ENCODE measurements at regions not wholly inside any gene's neighbourhood (a gene's known extent, or its start where the extent isn't known, plus 50 kb on each side); places are given as distances from the start of the nearest gene placed in this dataset.

DNA sequence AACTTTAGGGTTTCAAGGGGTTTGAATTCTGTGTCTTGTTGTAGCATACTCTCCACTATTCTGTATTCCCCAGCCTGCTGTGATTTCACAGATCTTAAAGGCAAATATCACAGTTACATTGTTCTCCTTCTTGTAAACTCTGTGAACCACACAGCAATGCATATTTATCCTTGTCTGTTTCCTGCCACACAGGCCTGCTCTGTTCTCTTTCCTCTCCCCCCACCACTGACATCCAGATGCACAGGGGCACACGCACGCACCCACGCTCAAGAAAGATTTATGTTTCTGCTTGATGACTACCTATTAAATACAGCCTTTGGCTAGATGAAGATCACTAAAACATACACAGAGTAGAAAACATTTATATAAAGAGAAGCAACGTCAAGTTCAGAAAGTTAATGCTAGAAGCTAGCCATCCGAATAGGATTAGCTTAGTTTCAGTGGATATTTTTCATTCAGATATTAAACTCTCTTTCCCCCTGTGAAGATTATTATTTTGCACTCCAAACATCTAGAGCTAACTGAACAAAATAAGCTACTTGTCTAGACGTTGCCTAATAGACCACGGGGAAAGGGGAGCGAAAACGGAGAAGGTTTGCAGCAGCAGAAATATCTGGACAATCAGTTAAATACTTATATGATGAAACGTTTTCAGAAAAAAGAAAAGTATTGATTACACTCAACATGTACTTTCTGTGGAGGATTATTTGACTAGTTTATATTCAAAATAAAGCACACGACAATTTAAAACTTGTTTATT is 193.1 kb upstream of the SEMA3C start:
- H3K27ac Mint-ChIP-seq (ENCODE audit: unreplicated experiment) = no peak overlapping the region

DNA sequence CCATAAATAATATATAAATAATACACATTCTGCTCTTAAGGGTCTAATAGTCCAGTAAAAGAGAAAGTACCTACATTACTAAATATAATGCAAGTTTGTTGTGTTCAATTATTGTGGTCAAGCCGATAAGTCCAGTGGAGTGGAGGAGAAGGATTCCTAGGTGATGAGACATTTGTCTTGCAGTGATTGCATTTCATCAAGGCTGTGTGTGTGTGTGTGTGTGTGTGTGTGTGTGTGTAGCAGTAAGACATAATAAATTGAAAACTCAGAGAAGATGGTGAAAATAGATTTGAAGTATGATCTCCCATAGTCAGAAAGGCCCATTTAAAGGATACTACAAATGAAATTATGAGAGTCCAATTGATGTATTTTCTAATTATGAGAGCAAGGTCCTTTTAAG is 192.5 kb upstream of the SEMA3C start:
- DNase-seq = no peak
- Mint-ChIP-seq H3K36me3 (ENCODE audit: insufficient read depth, unreplicated experiment) (no peaks in the 10 kb centered on the region), H3K27ac (ENCODE audit: unreplicated experiment) (no peak overlapping the region), H3K4me1 (ENCODE audit: low read depth, unreplicated experiment) (peaks cover 7% of the 10 kb centered on the region), H3K9me3 (ENCODE audit: low read depth, unreplicated experiment) (no peaks in the 10 kb centered on the region), H3K4me3 (ENCODE audit: low read depth, unreplicated experiment) (no peak overlapping the region), H3K27me3 (ENCODE audit: unreplicated experiment) (no peaks in the 10 kb centered on the region)
- BruUV-seq (replicated peaks) = no TSS peak
- CTCF ChIA-PET = no interaction called here
- TF ChIP-seq, protein P1, sequence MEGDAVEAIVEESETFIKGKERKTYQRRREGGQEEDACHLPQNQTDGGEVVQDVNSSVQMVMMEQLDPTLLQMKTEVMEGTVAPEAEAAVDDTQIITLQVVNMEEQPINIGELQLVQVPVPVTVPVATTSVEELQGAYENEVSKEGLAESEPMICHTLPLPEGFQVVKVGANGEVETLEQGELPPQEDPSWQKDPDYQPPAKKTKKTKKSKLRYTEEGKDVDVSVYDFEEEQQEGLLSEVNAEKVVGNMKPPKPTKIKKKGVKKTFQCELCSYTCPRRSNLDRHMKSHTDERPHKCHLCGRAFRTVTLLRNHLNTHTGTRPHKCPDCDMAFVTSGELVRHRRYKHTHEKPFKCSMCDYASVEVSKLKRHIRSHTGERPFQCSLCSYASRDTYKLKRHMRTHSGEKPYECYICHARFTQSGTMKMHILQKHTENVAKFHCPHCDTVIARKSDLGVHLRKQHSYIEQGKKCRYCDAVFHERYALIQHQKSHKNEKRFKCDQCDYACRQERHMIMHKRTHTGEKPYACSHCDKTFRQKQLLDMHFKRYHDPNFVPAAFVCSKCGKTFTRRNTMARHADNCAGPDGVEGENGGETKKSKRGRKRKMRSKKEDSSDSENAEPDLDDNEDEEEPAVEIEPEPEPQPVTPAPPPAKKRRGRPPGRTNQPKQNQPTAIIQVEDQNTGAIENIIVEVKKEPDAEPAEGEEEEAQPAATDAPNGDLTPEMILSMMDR (IDR thresholded peaks at IDR 0.05; ENCODE audit: unreplicated experiment) = no peak
- intact Hi-C loops (cut with micrococcal nuclease; ENCODE audit: unreplicated experiment) = no loop called here

More for the DNA sequence above, 193.1 kb upstream of the SEMA3C start:
- CTCF ChIA-PET = no interaction called here
- no TSS peak for BruUV-seq (replicated peaks)
- Mint-ChIP-seq H3K27me3 (ENCODE audit: unreplicated experiment) (no peaks in the 10 kb centered on the region), H3K4me1 (ENCODE audit: low read depth, unreplicated experiment) (peaks cover 7% of the 10 kb centered on the region), H3K9me3 (ENCODE audit: low read depth, unreplicated experiment) (no peaks in the 10 kb centered on the region), H3K36me3 (ENCODE audit: insufficient read depth, unreplicated experiment) (no peaks in the 10 kb centered on the region), H3K4me3 (ENCODE audit: low read depth, unreplicated experiment) (no peak overlapping the region)
- no peak for DNase-seq
- intact Hi-C loops (cut with micrococcal nuclease; ENCODE audit: unreplicated experiment) = no loop called here
- TF ChIP-seq, protein P1 (IDR thresholded peaks at IDR 0.05; ENCODE audit: unreplicated experiment) = no peak

DNA sequence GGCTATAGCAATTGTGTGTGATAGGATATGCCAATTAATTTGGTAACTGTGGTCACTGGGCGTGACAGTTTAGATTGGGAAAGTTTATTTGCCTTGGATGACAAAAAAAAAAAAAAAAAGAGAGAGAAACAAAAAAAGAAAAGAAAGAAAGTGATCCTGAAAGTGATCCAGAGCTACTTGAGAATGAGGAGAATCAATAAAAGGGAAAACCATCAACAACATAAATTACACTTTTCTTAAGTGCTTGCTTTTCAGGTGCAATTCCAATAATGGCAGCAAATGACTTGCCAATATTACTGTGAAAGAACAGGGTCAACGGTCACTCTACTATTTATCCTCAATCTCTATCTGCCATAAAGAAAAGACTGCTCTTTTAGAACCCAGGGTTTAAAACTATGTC is 191.8 kb upstream of the SEMA3C start:
- no peak for DNase-seq
- Mint-ChIP-seq H3K9me3 (ENCODE audit: low read depth, unreplicated experiment) (no peaks in the 10 kb centered on the region), H3K4me1 (ENCODE audit: low read depth, unreplicated experiment) (peaks cover 7% of the 10 kb centered on the region), H3K4me3 (ENCODE audit: low read depth, unreplicated experiment) (no peak overlapping the region), H3K36me3 (ENCODE audit: insufficient read depth, unreplicated experiment) (no peaks in the 10 kb centered on the region), H3K27me3 (ENCODE audit: unreplicated experiment) (no peaks in the 10 kb centered on the region), H3K27ac (ENCODE audit: unreplicated experiment) (no peak overlapping the region)
- TF ChIP-seq, protein P1 (IDR thresholded peaks at IDR 0.05; ENCODE audit: unreplicated experiment) = no peak
- intact Hi-C loops (cut with micrococcal nuclease; ENCODE audit: unreplicated experiment) = no loop called here
- no TSS peak for BruUV-seq (replicated peaks)
- CTCF ChIA-PET = no interaction called here

DNA sequence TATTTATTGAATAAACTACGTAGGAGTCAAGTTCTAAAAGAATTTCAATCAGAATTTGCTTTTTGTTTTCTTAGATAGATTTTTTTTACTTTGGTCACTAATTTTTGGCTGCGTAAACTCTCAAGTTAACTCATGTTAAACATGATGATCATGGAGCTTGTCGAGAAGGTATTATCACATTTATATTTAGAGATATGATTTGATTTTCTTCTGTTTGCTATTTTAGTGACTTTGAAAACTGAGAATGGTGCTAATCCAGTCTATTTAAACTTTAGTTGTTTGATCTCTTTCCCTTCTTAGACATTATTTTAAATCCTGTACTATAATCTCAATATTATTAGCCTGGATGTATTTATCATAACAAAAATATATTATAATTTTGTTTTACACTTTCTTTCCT is 179.4 kb upstream of the SEMA3C start:
- intact Hi-C loops (cut with micrococcal nuclease; ENCODE audit: unreplicated experiment) = no loop called here
- no peaks in the 10 kb centered on the region for H3K36me3 Mint-ChIP-seq (ENCODE audit: insufficient read depth, unreplicated experiment)
- H3K4me1 Mint-ChIP-seq (ENCODE audit: low read depth, unreplicated experiment) = peaks cover 8% of the 10 kb centered on the region
- no peak overlapping the region for H3K27ac Mint-ChIP-seq (ENCODE audit: unreplicated experiment)
- CTCF ChIA-PET = no interaction called here
- TF ChIP-seq, protein P1 (IDR thresholded peaks at IDR 0.05; ENCODE audit: unreplicated experiment) = no peak
- no peaks in the 10 kb centered on the region for H3K9me3 Mint-ChIP-seq (ENCODE audit: low read depth, unreplicated experiment)
- DNase-seq = no peak
- no TSS peak for BruUV-seq (replicated peaks)
- no peak overlapping the region for H3K4me3 Mint-ChIP-seq (ENCODE audit: low read depth, unreplicated experiment)
- H3K27me3 Mint-ChIP-seq (ENCODE audit: unreplicated experiment) = no peaks in the 10 kb centered on the region

Data from Calu3 (cell line).